ENCODE measurements at regions not wholly inside any gene's neighbourhood (a gene's known extent, or its start where the extent isn't known, plus 50 kb on each side); places are given as distances from the start of the nearest gene placed in this dataset.

DNA sequence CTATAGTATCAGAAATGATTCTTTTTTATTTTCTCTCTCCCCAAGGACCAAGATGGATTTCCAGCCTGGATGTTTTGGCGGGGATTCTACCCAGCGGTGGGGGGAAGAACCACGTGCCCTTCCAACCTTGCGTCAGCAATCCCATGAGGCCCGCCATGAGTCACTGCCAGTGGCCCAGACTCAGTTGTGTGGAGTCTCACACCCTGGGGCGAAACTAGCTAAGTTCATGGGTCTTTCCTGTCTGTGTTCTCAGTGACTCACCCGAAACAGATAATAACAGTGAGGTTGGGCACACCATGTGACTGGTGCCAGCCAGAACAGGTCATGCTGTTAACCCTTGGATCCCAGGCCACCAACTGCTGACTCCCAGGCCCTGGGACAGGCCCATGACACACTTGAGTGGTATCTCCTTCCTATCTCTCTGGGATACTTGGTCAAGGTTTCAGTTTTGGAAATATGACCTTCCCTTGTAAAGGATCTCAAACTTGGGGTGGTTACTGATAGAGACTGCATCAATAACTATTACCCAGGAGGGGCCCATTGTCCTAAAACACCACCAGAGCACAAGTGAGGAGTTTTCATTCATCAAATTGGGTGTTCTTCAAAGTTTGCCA lies 98.0 kb upstream of the DUSP10 start:
- DNase-seq (ENCODE audit: extremely low read depth, low read depth) = peak; percentile 94

DNA sequence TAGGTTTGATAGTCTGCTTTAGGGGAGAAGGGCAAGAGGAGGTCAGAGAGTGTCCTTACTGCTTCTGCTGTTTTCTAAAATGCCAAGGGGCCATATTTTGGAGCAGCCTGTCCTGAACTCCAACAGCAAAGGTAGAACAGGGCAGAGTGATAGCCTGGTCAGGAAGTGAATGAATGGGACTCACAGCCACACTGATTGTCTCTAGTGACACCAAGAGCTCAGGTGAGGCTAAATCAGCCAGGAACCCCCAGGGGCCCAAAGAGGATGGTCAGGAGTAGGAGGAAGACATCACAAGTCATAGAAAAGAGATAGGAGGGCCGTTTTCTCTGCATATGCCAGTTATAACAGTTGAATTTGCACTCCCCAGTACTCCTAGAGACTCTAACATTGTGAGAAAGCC lies 97.4 kb upstream of the DUSP10 start:
- DNase-seq (ENCODE audit: extremely low read depth, low read depth) = no peak

DNA sequence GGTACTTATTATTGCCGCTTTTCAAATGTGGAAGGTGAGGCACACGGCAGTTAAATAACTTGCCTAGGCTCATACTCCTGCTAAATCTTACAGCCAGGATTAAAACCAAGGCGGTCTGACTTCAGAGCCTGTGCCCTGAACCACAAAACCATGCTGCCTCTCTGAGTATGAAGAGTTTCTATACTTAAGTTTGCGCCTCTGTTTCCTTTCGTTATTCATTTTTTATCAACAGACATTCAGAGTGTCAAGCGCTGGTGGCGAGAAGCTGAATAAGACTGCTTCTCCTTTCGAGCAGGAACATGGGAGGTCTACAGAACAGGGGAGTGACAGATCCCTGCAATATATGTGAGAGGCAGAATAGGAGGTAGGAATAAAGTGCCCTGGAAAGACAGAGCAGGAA lies 96.0 kb upstream of the DUSP10 start:
- DNase-seq (ENCODE audit: extremely low read depth, low read depth) = no peak

DNA sequence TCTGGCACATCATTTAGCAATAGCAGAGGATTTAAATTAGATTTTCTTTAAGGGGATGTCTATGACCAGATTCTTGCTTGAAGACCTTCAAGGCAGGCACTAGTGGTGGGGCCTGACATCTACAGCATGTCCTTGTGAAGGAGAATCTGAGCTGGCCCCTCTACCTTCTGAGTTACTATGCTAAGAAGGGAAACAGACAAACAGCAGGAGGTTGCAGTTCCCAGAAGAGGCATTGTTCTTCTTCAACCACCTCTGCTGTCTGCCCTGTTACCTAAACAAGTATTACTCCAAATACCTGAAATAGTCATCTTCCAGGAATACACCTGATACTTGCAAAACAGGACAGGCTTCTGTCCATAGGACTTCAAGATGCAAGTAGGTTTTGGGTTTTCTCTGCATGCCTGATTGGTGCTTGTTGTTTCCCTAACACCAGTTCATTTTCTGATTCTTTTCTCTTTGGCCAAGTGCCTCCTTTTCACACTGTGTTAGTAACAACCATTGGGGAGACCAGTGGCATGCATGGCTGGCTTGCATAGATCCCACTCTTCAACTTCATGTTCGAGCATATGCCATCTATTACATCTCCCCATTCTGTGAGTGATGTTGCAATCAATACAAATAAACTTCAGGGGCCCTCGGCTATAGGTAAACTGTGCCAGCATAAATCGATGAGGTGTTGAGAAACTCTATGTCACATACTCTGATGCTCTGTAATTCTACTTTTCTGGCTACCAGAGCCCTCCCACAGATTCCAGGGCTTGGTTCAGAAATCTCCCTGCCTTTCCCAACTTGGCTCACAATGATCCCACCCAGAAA lies 93.0 kb upstream of the DUSP10 start:
- no peak for DNase-seq (ENCODE audit: extremely low read depth, low read depth)

DNA sequence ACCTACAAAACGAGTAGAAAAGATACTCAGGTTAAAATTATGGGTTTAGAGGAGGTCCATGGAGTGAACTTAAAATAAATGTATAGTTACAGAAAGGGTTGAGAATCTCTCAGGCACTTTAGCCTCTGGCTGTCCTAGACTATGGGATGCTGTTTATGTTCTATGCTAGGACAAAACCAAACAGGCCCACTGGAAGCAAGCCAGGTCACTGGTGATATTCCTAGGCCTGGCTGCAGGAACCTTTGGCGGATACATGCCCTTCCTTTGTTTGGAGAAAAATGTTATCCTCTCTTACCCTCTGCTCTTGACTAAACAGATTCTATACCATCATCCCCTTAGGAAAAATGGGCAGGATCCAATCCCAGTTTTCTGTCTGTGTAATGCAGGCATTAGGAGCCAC lies 90.7 kb upstream of the DUSP10 start:
- DNase-seq (ENCODE audit: extremely low read depth, low read depth) = no peak

DNA sequence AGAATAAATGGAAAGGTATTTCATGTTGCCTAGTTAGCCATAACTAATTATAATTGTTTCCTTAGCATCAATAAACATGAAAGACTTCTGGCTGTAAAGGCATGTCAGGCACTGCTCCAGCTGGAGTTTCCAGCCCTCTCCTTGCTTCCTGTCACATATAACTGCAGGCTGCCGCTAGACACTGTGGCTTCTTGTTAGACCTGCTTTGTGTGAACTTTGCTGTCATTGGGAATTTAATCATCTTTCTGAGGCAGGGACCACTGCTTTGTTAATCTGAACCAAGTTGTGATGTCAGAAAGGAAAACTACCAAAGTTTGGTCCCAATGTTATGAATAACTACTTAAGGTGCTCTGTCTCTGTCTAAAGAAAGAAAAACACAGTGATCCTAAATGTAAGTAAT lies 90.3 kb upstream of the DUSP10 start:
- DNase-seq (ENCODE audit: extremely low read depth, low read depth) = no peak

DNA sequence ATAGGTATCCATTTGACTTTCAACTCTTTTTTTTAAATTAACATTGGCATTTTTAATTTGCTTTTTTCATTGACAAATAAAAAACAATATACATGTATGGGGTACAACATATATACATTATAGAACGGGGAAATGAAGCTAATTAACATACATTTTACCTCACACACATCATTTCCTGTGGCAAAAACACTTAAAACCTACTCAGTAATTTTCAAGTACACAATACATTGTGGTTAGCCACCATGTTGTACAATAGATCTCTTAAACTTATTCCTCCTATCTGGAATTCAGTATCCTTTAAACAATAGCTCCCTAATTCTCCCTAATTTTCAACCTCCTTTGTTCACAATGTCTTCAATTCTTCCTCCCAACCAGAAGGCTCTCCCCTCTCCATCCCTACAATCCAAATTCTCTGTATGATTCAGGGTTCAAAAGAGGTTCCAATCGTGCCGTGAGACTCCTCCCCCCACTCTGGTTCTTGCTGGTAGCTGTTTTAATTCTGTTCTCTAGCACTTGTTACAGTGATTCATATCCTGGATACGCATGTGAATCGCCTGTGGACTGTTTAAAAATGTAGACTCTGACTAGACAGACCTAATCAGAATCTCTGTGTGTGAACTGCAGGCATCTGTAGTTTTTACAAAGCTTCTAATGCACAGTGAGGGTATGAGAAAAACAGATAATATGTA lies 87.6 kb upstream of the DUSP10 start:
- DNase-seq (ENCODE audit: extremely low read depth, low read depth) = peak; percentile 56

DNA sequence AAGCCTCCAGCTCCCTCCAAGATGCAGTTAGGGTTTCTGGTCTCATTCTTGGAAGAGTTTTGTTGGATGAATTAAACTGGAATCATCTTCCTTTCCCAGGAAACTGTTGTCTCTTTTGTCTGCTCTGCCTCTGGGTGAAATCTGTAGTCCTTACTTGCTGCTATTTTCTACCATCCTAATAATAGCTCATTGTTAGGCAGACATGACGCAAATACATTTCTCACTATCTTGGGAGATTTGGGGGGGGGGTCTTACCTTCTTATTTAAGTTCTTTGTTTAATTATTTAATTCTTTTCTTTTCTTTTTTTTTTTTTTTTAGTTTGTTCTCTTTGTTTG lies 85.4 kb upstream of the DUSP10 start:
- no peak for DNase-seq (ENCODE audit: extremely low read depth, low read depth)

DNA sequence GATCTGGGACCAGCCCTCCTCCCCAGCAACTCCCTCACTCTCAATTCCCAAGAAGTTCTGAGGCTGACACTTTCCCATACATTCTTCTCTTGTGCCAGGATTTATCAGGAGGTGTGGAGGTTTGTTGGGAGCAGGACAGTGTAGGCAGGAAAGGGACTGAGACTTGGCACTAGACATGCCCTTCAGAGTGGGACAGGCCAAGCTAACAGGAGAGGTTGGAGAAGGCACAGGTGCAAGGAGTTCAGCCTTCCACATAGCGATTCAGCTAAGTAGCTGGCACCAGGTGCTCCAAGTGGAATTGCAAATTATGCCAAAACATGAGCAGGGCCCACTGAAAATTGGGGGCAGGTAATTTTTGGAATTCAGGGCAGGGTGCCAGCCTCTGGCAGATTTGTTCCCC lies 83.0 kb upstream of the DUSP10 start:
- DNase-seq (ENCODE audit: extremely low read depth, low read depth) = no peak

DNA sequence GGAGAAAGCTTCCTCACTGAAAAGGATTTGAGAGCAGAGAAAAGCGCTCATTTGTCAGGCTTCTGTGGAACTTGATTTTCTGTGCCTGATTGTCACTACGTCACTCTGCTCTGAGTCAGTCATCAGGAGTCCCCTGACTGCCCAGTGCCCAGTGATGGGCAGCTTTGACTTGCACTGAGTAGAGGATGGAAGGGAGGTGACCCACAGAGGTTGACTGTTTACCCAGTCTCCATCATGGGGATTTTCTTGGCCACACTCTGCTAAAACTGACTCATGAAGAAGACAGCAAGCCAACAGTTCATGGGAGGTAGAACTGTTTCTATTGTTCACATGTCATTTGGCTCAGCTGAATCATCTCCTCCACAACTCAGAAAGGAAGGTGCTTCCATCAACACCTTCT lies 82.1 kb upstream of the DUSP10 start:
- no peak for DNase-seq (ENCODE audit: extremely low read depth, low read depth)

DNA sequence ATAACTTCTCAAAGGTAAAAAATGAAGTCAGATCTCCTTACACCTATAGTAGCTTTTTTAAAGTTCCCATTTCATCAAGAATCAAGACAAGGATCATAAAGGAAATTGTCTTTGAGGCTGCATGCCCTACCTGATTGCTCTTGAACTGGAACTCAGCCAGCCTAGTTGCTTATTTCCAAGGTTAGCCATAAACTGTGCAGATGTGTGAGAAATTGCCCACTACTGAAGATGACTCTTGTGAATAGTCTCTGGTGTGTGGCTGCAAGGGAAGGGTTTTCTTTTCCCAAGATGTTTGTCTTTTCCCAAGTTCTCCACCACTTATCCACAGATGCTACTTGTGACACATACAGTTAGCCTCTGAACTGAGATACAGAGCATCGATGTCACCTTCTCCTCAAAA lies 81.7 kb upstream of the DUSP10 start:
- DNase-seq (ENCODE audit: extremely low read depth, low read depth) = no peak

DNA sequence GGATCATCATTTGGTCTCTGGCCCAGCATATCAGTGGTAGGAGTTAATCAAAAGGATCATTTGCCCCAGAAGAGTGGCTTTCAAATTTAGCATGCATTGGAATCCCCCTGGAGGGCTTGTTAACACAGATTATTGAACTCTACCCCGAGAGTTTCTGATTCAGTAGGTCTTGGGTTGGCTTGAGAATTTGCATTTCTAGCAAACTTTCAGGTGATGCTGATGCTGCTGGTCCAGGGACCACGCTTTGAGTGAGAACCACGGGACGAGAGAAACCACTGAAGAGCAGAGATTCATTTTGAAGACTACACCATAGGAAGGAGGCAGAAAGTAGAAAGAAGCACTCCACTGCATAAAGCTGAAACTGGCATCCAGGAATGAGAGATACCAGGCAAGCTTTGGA lies 81.3 kb upstream of the DUSP10 start:
- DNase-seq (ENCODE audit: extremely low read depth, low read depth) = no peak

DNA sequence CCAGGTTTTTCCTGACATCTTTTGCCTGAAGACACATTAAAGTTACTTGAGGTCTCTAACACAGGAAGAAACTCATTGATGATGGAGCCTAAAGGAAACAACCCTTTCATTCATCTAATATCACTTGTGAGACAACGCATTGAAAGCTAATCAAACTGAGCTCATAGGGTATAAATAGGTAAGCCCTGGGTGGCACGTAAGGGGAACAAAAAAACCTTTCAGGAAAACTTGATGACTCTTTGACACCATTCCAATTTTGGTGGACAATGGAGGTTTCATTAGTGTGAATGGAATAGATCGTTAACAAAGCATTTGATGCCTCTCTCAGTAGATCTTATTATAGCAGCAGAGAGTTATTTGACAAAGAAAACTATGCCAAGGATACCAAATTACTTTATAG lies 80.7 kb upstream of the DUSP10 start:
- DNase-seq (ENCODE audit: extremely low read depth, low read depth) = no peak

DNA sequence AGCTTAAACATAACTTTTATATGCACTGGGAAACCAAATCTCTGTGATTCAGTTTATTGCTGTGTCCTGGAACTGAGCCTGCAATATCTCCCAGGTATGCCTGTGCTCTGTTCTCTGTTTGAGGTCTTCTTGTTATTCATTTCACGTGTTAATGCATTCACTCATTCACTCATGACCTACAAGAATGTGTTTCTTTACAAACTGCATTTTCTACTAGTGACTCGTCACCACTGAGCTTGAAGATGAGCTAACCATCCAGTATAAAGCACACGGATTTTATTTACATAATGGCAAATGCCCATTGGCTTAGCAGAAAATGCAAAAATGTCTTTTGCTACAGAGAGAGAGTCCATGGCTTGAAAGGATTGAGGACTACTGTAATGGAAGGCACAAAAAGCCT lies 75.0 kb upstream of the DUSP10 start:
- DNase-seq (ENCODE audit: extremely low read depth, low read depth) = no peak

DNA sequence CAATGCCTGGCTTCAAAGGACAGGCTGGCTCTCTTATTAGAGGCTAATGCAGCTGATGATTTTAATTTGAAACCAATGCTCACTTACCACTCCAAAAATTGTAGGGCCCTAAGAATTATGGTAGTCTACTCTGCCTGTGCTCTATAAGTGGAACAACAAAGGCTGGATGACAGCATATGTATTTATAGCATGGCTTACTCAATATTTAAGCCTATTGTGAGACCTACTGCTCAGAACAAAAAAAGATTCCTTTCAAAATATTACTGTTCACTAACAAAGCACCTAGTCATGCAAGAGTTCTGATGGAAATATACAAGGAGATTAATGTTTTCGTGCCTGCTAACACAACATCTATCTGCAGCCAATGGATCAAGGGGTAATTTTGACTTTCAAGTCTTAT lies 73.8 kb upstream of the DUSP10 start:
- no peak for DNase-seq (ENCODE audit: extremely low read depth, low read depth)

DNA sequence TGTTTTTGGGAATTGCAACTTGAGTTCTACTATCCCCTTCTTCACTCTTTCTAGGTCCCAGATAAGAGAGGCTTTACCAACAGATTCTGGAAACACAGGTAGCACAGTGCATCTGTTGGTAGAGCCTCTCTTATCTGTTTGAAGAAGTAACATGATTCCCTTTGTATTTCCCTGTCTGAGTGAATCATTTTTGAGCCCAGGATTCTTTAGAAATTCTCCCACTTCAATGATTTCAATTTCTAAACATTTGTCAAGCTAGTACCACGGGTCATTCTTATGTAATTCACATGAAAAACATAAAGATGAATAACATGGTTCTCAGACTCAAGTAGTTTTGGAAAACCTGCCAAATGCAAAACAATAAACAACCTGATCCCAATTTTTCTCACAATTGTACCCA lies 72.0 kb upstream of the DUSP10 start:
- DNase-seq (ENCODE audit: extremely low read depth, low read depth) = no peak

DNA sequence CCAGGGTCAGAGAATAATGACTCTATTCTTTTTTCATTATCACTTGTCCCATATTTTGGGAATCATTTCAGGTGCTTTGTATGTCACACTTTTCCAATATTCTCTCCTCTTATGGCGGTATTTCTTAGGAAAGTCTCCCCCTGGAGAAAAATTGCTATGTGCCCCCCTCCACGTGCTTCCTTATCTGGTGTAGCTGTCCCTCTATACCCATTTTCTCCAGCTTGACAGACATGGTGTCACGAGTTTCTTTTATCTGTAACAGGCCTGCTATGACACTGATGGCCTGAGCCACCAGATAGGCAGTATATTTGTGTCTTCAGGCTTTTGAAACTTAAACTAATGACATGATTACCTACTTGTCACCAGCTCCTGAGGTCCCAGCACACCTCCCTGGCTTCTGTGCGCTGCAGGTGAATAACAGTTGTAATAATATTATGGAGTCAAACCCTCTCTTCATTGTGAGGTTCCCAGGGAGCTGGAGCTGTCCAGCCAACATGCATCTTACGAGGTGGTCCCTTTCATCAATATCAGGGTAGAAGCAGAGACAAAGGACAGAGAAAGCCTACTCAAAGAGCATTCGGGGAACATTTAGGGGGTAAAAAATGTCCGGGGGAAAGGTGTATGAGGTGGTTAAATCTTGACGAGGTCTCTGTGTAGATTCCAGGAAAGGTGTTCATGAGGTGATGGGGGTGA lies 71.2 kb upstream of the DUSP10 start:
- DNase-seq (ENCODE audit: extremely low read depth, low read depth) = no peak

DNA sequence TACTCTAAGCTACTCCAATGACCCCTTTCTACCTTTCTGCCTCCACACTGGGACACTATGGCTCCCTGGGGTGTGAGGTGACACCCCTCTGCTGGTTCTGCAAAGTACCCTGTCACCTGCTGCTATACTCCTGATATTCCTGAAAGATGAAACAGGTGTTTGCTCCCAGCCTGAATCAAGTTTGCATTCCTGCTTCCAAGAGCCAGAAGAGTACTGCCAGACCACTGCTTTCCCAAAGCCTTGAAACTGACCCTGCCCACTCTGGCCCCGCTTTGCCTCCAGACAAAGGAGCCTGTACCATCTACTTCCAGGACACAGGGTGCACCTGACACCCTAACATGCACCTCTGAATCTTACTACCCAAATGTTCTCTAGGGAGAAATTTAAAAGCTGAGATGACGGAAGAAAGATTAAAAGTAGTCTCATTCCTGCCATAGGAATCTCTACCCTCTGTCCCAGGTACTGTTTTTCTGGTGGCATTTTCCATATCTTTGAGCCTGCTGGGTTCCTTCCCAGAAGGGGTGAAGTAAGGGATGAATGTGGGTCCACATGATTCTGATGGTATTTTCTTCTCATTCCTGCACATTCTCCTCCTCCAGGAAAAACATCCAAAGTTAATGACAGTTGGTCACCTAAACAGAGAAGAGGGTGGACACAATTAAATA lies 70.3 kb upstream of the DUSP10 start:
- DNase-seq (ENCODE audit: extremely low read depth, low read depth) = no peak

DNA sequence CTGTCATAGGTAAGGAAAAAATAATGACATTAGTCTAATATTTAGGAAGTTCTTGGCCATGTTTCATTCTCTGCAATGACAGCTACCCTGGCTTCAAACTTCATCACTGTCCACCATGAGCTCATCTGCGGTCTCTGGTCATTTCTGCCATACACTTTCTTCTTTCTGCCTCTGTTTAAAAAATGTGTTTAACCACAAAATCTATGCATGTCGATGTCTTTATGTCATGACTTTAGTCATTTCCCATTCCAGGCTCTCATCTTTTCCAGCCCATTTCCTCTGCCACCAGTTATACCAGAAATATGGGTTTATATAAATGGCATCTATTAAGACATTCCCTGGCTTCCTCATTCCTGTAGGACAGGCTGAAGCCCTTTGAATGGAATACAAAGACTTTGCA lies 68.5 kb upstream of the DUSP10 start:
- DNase-seq (ENCODE audit: extremely low read depth, low read depth) = no peak

DNA sequence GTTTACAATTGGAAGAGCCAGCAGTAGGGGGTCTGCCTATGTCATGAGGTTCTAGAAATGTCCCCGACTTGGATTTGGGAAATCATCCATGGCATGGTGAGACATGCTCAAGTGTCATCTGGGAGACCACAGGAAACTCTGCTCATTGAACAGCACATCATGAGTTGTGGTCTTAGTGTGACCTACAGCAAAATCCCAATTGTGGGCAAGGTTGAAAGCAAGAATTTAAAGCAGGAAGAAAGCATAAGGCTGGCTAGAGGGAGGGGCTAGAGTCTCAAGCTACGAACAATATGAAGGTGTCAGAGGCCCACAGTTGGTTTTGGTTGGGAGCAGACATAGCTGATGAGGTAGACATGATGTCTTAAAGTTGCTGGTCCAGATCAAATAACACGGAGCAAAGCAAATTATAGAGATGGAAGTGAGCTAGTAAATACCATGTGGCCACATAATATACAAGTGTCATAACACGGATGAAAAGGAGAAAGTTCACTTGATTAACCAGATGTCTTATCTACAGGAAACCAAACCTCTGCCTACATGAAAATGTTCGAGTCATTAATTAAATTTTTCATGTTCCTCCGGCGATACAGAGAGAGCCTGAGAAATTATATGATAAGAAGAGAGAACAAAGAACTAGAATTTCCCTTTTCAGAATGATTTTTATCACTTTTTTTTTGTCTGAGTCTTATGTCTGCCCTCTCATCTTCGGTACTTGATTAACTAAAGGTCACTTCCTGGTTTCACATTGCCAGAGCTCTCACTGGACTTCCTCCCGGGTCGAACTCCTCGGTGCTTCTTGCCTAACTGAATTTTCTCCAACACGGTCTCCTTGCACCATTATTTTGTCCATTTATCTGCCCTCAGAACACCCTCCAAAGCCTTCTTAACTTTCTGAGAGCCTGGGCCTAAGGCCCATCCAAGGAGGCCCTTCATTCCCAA lies 67.5 kb upstream of the DUSP10 start:
- no peak for DNase-seq (ENCODE audit: extremely low read depth, low read depth)

All from NCI-H460 (cell line).